Liver (tissue), 7 donors: ENCODE measurements at regions not wholly inside any gene's neighbourhood (a gene's known extent, or its start where the extent isn't known, plus 50 kb on each side); places are given as distances from the start of the nearest gene placed in this dataset.

Experiments used
- DNase-seq: peaks from one replicate; pipeline ENCODE4 v3.0.0-alpha.2; 2017; ENCODE audit warnings: low spot score
- H3K27ac ChIP-seq, 2 donors: one replicate each; pipeline ENCODE4 v1.7.0; 2013; ENCODE audit warnings: inconsistent platforms in 2 of 2, low read length in 2 of 2, control low read depth in 1 of 2, low read depth in 1 of 2, mild to moderate bottlenecking in 1 of 2
- H3K27me3 ChIP-seq, 4 donors: one replicate each; pipeline versions ENCODE4 v1.6.1 to v1.7.0; 2013; ENCODE audit warnings: low read length in 3 of 4, inconsistent platforms in 1 of 4, mild to moderate bottlenecking in 1 of 4, moderate library complexity in 1 of 4; ENCODE audit not compliant: control insufficient read depth in 4 of 4, insufficient read depth in 4 of 4
- H3K36me3 ChIP-seq, 4 donors: one replicate each; pipeline versions ENCODE4 v1.6.1 to v1.7.0; 2013; ENCODE audit warnings: low read length in 3 of 4, mild to moderate bottlenecking in 3 of 4, low read depth in 1 of 4, moderate library complexity in 1 of 4; ENCODE audit not compliant: control insufficient read depth in 4 of 4, insufficient read depth in 3 of 4
- H3K4me1 ChIP-seq, 4 donors: one replicate each; pipeline versions ENCODE4 v1.6.1 to v1.7.0; 2013; ENCODE audit warnings: low read length in 3 of 4, mild to moderate bottlenecking in 3 of 4, moderate library complexity in 1 of 4; ENCODE audit not compliant: control insufficient read depth in 4 of 4, insufficient read depth in 4 of 4
- H3K4me3 ChIP-seq, 3 donors: one replicate each; pipeline versions ENCODE4 v1.6.1 to v1.7.0; 2013; ENCODE audit warnings: low read length in 3 of 3, control low read depth in 1 of 3, low read depth in 1 of 3, mild to moderate bottlenecking in 1 of 3
- H3K9ac ChIP-seq, 2 donors: one replicate each; pipeline ENCODE4 v1.7.0; 2013; ENCODE audit warnings: low read length in 2 of 2, mild to moderate bottlenecking in 2 of 2, moderate library complexity in 2 of 2, control low read depth in 1 of 2, low read depth in 1 of 2
- H3K9me3 ChIP-seq, 4 donors: one replicate each; pipeline versions ENCODE4 v1.6.1 to v1.7.0; 2013; ENCODE audit warnings: low read length in 3 of 4; ENCODE audit not compliant: control insufficient read depth in 4 of 4
- ATF3 ChIP-seq: IDR thresholded peaks from 2 replicates; pipeline ENCODE4 v1.6.1; 2016; ENCODE audit warnings: antibody characterized with exemption
- EGR1 ChIP-seq, 2 donors: IDR thresholded peaks; 2 replicates each; pipeline ENCODE4 v1.6.1; 2016 to 2018; ENCODE audit warnings: antibody characterized with exemption in 2 of 2, low read depth in 2 of 2
- FOXA1 ChIP-seq: IDR thresholded peaks from 2 replicates; pipeline ENCODE4 v1.6.1; 2016; ENCODE audit warnings: antibody characterized with exemption
- HNF4A ChIP-seq, 2 donors: conservative IDR thresholded peaks; 2 replicates each; pipeline ENCODE4 v1.6.1; 2016; ENCODE audit warnings: antibody characterized with exemption in 2 of 2, mild to moderate bottlenecking in 2 of 2
- NR2F2 ChIP-seq: IDR thresholded peaks from 2 replicates; pipeline ENCODE4 v1.6.1; 2016; ENCODE audit warnings: antibody characterized with exemption
- RAD21 ChIP-seq, 2 donors: IDR thresholded peaks; 2 replicates each; pipeline ENCODE4 v1.6.1; 2016; ENCODE audit warnings: antibody characterized with exemption in 2 of 2, mild to moderate bottlenecking in 2 of 2
- REST ChIP-seq: IDR thresholded peaks from 2 replicates; pipeline ENCODE4 v1.6.1; 2016; ENCODE audit warnings: antibody characterized with exemption, mild to moderate bottlenecking
- RXRA ChIP-seq, 2 donors: IDR thresholded peaks; 2 replicates each; pipeline ENCODE4 v1.6.1; 2017 to 2018; ENCODE audit warnings: antibody characterized with exemption in 2 of 2, mild to moderate bottlenecking in 1 of 2
- TAF1 ChIP-seq: conservative IDR thresholded peaks from 2 replicates; pipeline ENCODE4 v1.6.1; 2016; ENCODE audit warnings: antibody characterized with exemption, mild to moderate bottlenecking
- YY1 ChIP-seq: IDR thresholded peaks from 2 replicates; pipeline ENCODE4 v1.6.1; 2016; ENCODE audit warnings: antibody characterized with exemption, mild to moderate bottlenecking
- ZBTB33 ChIP-seq: IDR thresholded peaks from 2 replicates; pipeline ENCODE4 v1.6.1; 2016; ENCODE audit warnings: antibody characterized with exemption
- WGBS: extraction: QIAGEN DNeasy Blood & Tissue Kit; methylation state at CpG from one replicate; pipeline ENCODE4 v1.1.7; 2013; 5-methylcytosine and 5-hydroxymethylcytosine counted together
- donor health status: healthy.
- donor health status: healthy.
- donor health status: healthy.
- donor health status: healthy.

- H3K4me3 ChIP-seq: no peak overlapping the region
- no peak overlapping the region for H3K9ac ChIP-seq
- H3K9me3 ChIP-seq: peaks cover 0 to 5% (median under 1%) of the 10 kb centered on the region in 4 donors
- DNase-seq: no peak
- no peak overlapping the region for H3K27ac ChIP-seq
- WGBS: 29% methylated on average over 3 of the region's 3 CpGs
- H3K36me3 ChIP-seq: no peaks in the 10 kb centered on the region
- TF ChIP-seq YY1 (no peak), NR2F2 (no peak), REST (no peak), TAF1 (no peak), EGR1 (IDR thresholded peaks at IDR 0.05; ENCODE audit: low read depth in 2 of 2) (no peak), HNF4A (conservative IDR thresholded peaks at IDR 0.05) (no peak), ZBTB33 (no peak), ATF3 (no peak), RXRA (IDR thresholded peaks at IDR 0.05) (no peak), FOXA1 (no peak)
- no peaks in the 10 kb centered on the region for H3K27me3 ChIP-seq
- peaks cover 0 to 20% (median 10%) of the 10 kb centered on the region in 4 donors for H3K4me1 ChIP-seq
These were observed 2351.4 kb downstream of the PCDH7 start for GRCh38 chr4:33071535-33071934.

GRCh38 chr4:33072298-33073089 lies 2352.3 kb downstream of the PCDH7 start:
- WGBS: 39% methylated on average over 5 of the region's 5 CpGs
- H3K36me3 ChIP-seq: no peaks in the 10 kb centered on the region
- H3K27ac ChIP-seq: no peak overlapping the region
- no peak for DNase-seq
- H3K4me1 ChIP-seq: peaks cover 0 to 21% (median 11%) of the 10 kb centered on the region in 4 donors
- H3K4me3 ChIP-seq: no peak overlapping the region
- H3K9ac ChIP-seq: no peak overlapping the region
- peaks cover 0 to 5% (median under 1%) of the 10 kb centered on the region in 4 donors for H3K9me3 ChIP-seq
- no peaks in the 10 kb centered on the region for H3K27me3 ChIP-seq
- no peak for TF ChIP-seq ATF3
- peak in 1 of 2 donors; percentile 12 for TF ChIP-seq RXRA (IDR thresholded peaks at IDR 0.05)
- TF ChIP-seq HNF4A (conservative IDR thresholded peaks at IDR 0.05): peak in 1 of 2 donors; percentile 34
- no peak for TF ChIP-seq RAD21 (IDR thresholded peaks at IDR 0.05)
